ENCODE measurements at regions not wholly inside any gene's neighbourhood (a gene's known extent, or its start where the extent isn't known, plus 50 kb on each side); places are given as distances from the start of the nearest gene placed in this dataset.
"Not testable (repeated sequence)": the region's sequence is repeated elsewhere in the genome, so short reads cannot be mapped to it uniquely, and the experiment has no call there.

DNA sequence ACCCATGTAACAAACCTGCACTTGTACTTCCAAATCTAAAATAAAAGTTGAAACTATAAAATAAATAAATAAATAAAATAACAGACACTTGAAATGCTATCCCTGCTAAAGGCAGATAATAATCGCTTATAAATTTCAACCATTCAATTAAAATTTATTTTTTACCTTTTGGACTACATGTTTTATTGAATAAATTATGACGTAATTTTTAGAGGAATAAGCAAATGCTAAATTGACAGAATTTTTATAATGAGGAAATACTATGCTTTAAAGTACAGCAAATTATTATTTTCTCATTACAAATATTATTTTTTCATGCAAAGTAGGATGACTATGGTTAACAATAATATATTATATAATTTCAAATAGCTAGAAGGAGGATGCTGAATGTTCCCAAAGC is 658.6 kb upstream of the LMO3 start:
- DNase-seq (ENCODE audit: low spot score), result no peak

- no peak for DNase-seq (ENCODE audit: low spot score)
Observed at GRCh38 chr12:17239874-17240273, 633.9 kb upstream of the LMO3 start.

GRCh38 chr12:17235996-17236395 is 630.0 kb upstream of the LMO3 start:
- DNase-seq (ENCODE audit: low spot score), result no peak

GRCh38 chr12:17215759-17216570 is 610.0 kb upstream of the LMO3 start:
- no peak for DNase-seq (ENCODE audit: low spot score)

DNA sequence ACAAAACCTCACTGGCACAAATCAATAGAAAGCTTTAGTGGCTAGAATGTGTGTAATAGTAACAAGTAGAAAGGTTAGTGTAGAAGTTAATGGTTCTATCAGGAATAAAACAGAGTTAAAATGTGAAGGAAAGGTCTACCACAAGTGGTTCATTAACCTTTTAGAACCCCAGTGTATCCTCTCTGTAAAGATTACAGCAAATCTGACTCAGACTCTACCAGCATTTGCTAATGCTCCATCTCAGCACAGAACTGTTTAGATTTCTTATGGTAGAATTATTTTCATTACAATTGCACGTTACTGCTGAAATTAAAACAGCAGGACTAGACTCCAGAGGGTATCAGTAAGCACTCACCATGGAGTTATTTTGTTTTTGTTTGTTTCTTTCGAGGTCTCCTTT is 609.0 kb upstream of the LMO3 start:
- no peak for DNase-seq (ENCODE audit: low spot score)

DNA sequence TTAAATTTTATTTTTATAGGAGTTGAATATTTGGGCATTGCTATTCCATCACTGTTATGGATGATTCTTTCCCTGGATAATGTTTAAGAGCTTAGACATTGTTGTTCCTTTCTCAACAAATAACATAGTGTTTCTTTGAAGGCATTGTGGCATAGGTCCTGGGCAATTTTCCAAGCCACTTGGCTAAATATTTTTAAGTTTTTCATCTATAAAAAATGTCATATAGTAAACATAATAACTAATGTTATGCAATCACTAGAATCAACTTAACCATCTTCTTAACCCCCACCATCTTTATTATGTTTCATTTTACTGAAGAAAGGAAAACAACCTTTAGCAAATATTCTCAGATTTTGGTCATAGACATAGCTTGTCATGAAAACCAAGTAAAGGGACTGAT is 600.6 kb upstream of the LMO3 start:
- no peak for DNase-seq (ENCODE audit: low spot score)

DNA sequence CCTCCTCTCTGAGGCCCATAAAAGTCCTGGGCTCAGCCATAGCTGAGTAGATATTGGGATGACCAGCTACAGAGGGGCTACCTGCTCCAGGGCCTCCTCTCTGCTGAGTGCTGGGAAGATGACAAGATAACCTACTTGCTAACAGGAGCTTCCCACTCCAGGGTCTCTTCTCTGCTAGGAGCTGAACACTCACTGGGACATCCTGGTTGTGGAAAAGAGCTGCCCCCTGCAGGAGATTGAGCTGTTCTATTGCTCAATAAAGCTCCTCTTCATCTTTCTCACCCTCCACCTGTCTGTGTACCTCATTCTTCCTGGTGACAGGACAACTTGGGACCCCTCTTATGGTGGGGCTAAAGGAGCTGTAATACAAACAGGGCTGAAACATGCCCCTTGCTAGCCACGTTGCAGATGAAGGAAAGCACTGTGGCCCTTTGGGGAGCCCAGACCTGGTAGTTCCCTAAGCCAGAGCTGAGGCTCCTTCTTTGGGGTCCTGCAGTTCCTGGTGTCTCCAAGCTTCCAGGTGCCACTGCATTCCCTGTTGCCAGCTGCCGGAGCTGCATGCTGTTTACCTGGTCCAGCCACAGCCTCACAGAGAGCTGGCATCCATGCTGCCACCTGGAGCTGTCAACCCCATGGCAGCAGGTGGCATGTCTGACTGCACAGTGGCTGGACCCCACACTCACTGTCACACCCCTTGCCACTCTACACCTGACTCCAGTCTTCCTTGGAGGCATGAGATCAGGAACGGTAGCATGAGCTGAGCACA is 598.5 kb upstream of the LMO3 start:
- no peak for DNase-seq (ENCODE audit: low spot score)

- DNase-seq (ENCODE audit: low spot score), result no peak
Observed at GRCh38 chr12:17203497-17203896, 597.5 kb upstream of the LMO3 start.

- DNase-seq (ENCODE audit: low spot score), result no peak
Observed at GRCh38 chr12:17197971-17198370, 592.0 kb upstream of the LMO3 start.

GRCh38 chr12:17192721-17193120 is 586.8 kb upstream of the LMO3 start:
- no peak for DNase-seq (ENCODE audit: low spot score)

GRCh38 chr12:17169726-17170471 is 563.9 kb upstream of the LMO3 start:
- DNase-seq (ENCODE audit: low spot score), result no peak

- DNase-seq (ENCODE audit: low spot score), result no peak
Observed at GRCh38 chr12:17159506-17160300, 553.7 kb upstream of the LMO3 start.

DNA sequence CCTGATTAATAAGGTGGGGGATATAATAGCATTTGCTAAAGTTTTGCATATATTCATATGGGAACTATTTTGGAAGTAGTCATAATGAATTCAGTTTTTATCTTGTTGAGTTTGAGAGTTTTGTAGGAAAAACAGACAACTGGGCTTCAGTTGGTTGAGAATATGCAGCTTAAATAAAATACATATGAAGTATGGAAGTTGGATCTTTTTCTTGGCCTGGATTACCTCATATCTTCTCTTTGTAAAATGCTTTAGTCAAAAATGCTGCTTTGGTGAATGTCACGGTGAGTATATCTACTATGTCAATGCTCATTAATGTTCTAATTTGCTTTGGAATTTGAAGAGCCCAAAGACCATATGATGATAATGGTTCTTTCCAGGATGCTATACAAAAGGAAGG is 552.2 kb upstream of the LMO3 start:
- no peak for DNase-seq (ENCODE audit: low spot score)

- DNase-seq (ENCODE audit: low spot score), result no peak
Observed at GRCh38 chr12:17151917-17152316, 546.0 kb upstream of the LMO3 start.

- no peak for DNase-seq (ENCODE audit: low spot score)
Observed at GRCh38 chr12:17148706-17149105, 542.7 kb upstream of the LMO3 start.

- DNase-seq (ENCODE audit: low spot score), result no peak
Observed at GRCh38 chr12:17142856-17143255, 536.9 kb upstream of the LMO3 start.

GRCh38 chr12:17139931-17140330 is 534.0 kb upstream of the LMO3 start:
- DNase-seq (ENCODE audit: low spot score), result no peak

DNA sequence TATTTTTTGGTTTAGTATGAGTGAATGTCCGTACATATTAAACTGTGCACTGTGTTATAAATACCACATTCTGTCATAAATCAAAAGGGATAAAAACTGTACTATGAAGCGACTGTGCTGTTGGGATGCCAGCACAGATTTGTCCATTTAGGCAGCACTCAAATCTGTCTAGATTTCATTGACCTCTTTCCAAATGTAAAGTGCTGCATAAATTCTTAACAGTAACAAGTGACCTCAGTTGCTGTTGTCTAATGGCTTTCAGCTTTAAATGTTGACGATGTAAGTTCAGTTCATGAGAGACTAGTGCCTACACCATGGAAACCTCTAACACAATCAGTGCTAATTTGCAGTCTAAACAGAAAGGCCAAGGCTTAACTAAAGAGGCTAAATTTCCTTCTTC is 531.4 kb upstream of the LMO3 start:
- DNase-seq (ENCODE audit: low spot score), result no peak

DNA sequence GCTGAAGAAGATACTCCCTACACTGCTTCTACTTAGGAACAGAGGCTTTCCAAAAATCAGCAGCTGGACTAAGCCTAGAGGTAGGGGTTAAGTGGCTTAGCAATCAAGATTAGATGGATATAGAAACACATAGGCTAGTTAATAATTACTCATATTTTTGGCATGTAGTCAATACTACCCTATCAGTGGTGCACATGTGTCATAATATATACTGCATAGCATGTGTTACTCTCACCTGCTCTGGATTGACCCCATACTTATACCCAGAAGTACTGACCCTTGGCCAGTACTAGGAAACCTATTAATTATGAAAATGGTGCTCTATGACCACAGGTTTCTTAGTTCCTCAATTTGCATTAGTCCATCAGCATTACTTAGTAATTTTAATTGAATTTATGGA is 528.4 kb upstream of the LMO3 start:
- DNase-seq (ENCODE audit: low spot score), result no peak

DNA sequence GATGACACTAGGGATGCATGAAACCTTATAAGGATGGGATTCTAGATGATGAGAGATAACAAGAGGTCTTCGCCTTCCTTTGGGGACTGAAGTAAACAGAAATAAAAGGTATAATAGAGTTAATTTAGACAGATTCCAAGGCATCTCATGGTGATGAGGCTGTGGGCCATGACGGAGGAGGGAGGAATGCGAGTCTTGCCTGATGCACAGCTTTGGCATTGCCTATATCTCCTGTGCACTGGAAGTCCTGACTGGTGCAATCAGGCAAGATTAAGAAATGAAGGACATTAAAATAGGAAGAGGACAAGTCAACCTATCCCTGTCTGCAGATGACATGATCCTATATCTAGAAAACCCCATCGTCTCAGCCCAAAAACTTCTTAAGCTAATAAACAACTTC is 526.4 kb upstream of the LMO3 start:
- DNase-seq (ENCODE audit: low spot score), result no peak

DNA sequence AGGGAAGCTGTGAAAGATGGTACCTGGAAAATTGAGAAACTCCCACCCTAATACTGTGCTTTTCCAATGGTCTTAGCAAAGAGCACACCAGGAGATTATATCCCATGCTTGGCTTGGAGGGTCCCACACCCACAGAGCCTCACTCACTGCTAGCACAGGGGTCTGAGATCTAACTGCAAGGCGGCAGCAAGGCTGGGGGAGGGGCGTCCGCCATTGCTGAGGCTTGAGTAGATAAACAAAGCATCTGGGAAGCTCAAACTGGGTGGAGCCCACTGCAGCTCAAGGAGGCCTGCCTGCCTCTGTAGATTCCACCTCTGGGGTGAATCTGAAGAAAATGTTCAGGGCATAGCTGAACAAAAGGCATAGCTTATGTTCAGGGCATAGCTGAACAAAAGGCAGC is 510.6 kb upstream of the LMO3 start:
- DNase-seq (ENCODE audit: low spot score), result not testable (repeated sequence)

Measured in mesenteric fat pad (tissue), 1 donor.